ENCODE measurements at regions not wholly inside any gene's neighbourhood (a gene's known extent, or its start where the extent isn't known, plus 50 kb on each side); places are given as distances from the start of the nearest gene placed in this dataset.

- FAIRE-seq (no peak), DNase-seq (ENCODE audit: insufficient read length, low spot score) (no peak)
Measured at GRCh38 chr15:39495871-39496840, 84.7 kb upstream of the THBS1 start.

- FAIRE-seq (no peak), DNase-seq (ENCODE audit: insufficient read length, low spot score) (no peak)
Measured at GRCh38 chr15:39497016-39497758, 83.7 kb upstream of the THBS1 start.

GRCh38 chr15:39497759-39498565 lies 82.9 kb upstream of the THBS1 start:
- DNase-seq (ENCODE audit: insufficient read length, low spot score) = no peak
- no peak for FAIRE-seq

GRCh38 chr15:39498629-39499028 lies 82.2 kb upstream of the THBS1 start:
- DNase-seq (ENCODE audit: insufficient read length, low spot score) (no peak), FAIRE-seq (no peak)

- DNase-seq (ENCODE audit: insufficient read length, low spot score) = no peak
- no peak for FAIRE-seq
Measured at GRCh38 chr15:39499042-39499441, 81.8 kb upstream of the THBS1 start.

GRCh38 chr15:39499681-39500080 lies 81.2 kb upstream of the THBS1 start:
- FAIRE-seq (no peak), DNase-seq (ENCODE audit: insufficient read length, low spot score) (no peak)

- no peak for DNase-seq (ENCODE audit: insufficient read length, low spot score)
Measured at GRCh38 chr15:39501366-39502081, 79.4 kb upstream of the THBS1 start.

GRCh38 chr15:39502082-39502447 lies 78.8 kb upstream of the THBS1 start:
- DNase-seq (ENCODE audit: insufficient read length, low spot score) (no peak), FAIRE-seq (no peak)

More at GRCh38 chr15:39501366-39502081, 79.4 kb upstream of the THBS1 start:
- FAIRE-seq = no peak

- no peak for FAIRE-seq
- no peak for DNase-seq (ENCODE audit: insufficient read length, low spot score)
Measured at GRCh38 chr15:39502611-39503195, 78.2 kb upstream of the THBS1 start.

GRCh38 chr15:39503526-39503925 lies 77.4 kb upstream of the THBS1 start:
- no peak for FAIRE-seq
- no peak for DNase-seq (ENCODE audit: insufficient read length, low spot score)

GRCh38 chr15:39504808-39505207 lies 76.1 kb upstream of the THBS1 start:
- FAIRE-seq (no peak), DNase-seq (ENCODE audit: insufficient read length, low spot score) (no peak)

- DNase-seq (ENCODE audit: insufficient read length, low spot score) (no peak), FAIRE-seq (no peak)
Measured at GRCh38 chr15:39506146-39506545, 74.7 kb upstream of the THBS1 start.

- FAIRE-seq = no peak
Measured at GRCh38 chr15:39508536-39508935, 72.3 kb upstream of the THBS1 start.

GRCh38 chr15:39510001-39510701 lies 70.7 kb upstream of the THBS1 start:
- FAIRE-seq (no peak), DNase-seq (ENCODE audit: insufficient read length, low spot score) (no peak)

More at GRCh38 chr15:39508536-39508935, 72.3 kb upstream of the THBS1 start:
- DNase-seq (ENCODE audit: insufficient read length, low spot score) = no peak

GRCh38 chr15:39511000-39511915 lies 69.6 kb upstream of the THBS1 start:
- FAIRE-seq = no peak

GRCh38 chr15:39511916-39512260 lies 69.0 kb upstream of the THBS1 start:
- no peak for FAIRE-seq
- DNase-seq (ENCODE audit: insufficient read length, low spot score) = no peak

More at GRCh38 chr15:39511000-39511915, 69.6 kb upstream of the THBS1 start:
- DNase-seq (ENCODE audit: insufficient read length, low spot score) = no peak

- DNase-seq (ENCODE audit: insufficient read length, low spot score) (no peak), FAIRE-seq (no peak)
Measured at GRCh38 chr15:39512643-39513042, 68.2 kb upstream of the THBS1 start.

- no peak for FAIRE-seq
Measured at GRCh38 chr15:39513936-39514335, 66.9 kb upstream of the THBS1 start.

More at GRCh38 chr15:39513936-39514335, 66.9 kb upstream of the THBS1 start:
- no peak for DNase-seq (ENCODE audit: insufficient read length, low spot score)

All from GM19239 (cell line).